SK-N-SH (cell line): ENCODE measurements at regions not wholly inside any gene's neighbourhood (a gene's known extent, or its start where the extent isn't known, plus 50 kb on each side); places are given as distances from the start of the nearest gene placed in this dataset.

Experiments used
- CTCF ChIA-PET: fragments of 300-600, 350-600 bp; formaldehyde crosslinking; extraction: SDS; loops from one replicate; lab custom pipeline; 2021; lab: Yijun Ruan, JAX
- POLR2A ChIA-PET: fragments of 350-600 bp; sonication (Branson Sonifier 250); formaldehyde crosslinking; extraction: SDS; loops from one replicate; lab custom pipeline; 2020; ENCODE audit warnings: antibody characterized with exemption, inconsistent platforms; lab: Yijun Ruan, JAX
- DNase-seq: peaks from one replicate; pipeline ENCODE4 v3.0.0; 2012
- H2AFZ ChIP-seq: fragments of 200-600 bp; sonication (generic); 2 replicates; pipeline ENCODE4 v1.8.1; 2016; ENCODE audit warnings: antibody characterized with exemption, mild to moderate bottlenecking, low read depth
- H3F3A ChIP-seq: fragments of 200-600 bp; sonication (generic); replicated peaks from 2 replicates; pipeline ENCODE3; 2016; ENCODE audit warnings: antibody characterized with exemption, mild to moderate bottlenecking; ENCODE audit not compliant: insufficient read depth
- H3K27ac ChIP-seq, 2 experiments: fragments of 200-500 bp in 1 of 2; fragments of 200-600 bp in 1 of 2; sonication (Bioruptor generic) in 1 of 2; sonication (generic), shearing (Covaris generic) in 1 of 2; 2 replicates each; pipeline versions ENCODE4 v1.5.1 to v1.6.1; 2014 to 2016; ENCODE audit warnings: low read depth in 2 of 2, inconsistent platforms in 1 of 2, low read length in 1 of 2, mild to moderate bottlenecking in 1 of 2, mixed read lengths in 1 of 2
- H3K27me3 ChIP-seq: fragments of 200-600 bp; sonication (generic), shearing (Covaris generic); 2 replicates; pipeline ENCODE4 v1.6.1; 2016; ENCODE audit warnings: mixed run types; ENCODE audit not compliant: insufficient read depth
- H3K36me3 ChIP-seq, 2 experiments: fragments of 200-500 bp in 1 of 2; fragments of 200-600 bp in 1 of 2; sonication (Bioruptor generic) in 1 of 2; sonication (generic) in 1 of 2; replicated peaks in 1 of 2; 2 replicates each; pipeline versions ENCODE3 to v1.5.1; 2014 to 2016; ENCODE audit warnings: low read length in 1 of 2, mild to moderate bottlenecking in 1 of 2; ENCODE audit not compliant: insufficient read depth in 2 of 2, control insufficient read depth in 1 of 2
- H3K4me1 ChIP-seq, 2 experiments: fragments of 200-500 bp in 1 of 2; fragments of 200-600 bp in 1 of 2; sonication (Bioruptor generic) in 1 of 2; sonication (generic), shearing (Covaris generic) in 1 of 2; 2 replicates each; pipeline versions ENCODE4 v1.5.1 to v1.6.1; 2014 to 2016; ENCODE audit warnings: low read depth in 1 of 2, low read length in 1 of 2, mixed run types in 1 of 2; ENCODE audit not compliant: insufficient read depth in 2 of 2, control insufficient read depth in 1 of 2
- H3K4me2 ChIP-seq: fragments of 200-600 bp; sonication (generic), shearing (Covaris generic); 2 replicates; pipeline ENCODE4 v1.6.1; 2017; ENCODE audit warnings: mixed run types
- H3K4me3 ChIP-seq, 2 experiments: fragments of 200-500 bp in 1 of 2; fragments of 200-600 bp in 1 of 2; sonication (Bioruptor generic) in 1 of 2; sonication (generic), shearing (Covaris generic) in 1 of 2; 2 replicates each; pipeline versions ENCODE4 v1.5.1 to v1.8.1; 2014 to 2016; ENCODE audit warnings: low read depth in 2 of 2, inconsistent platforms in 1 of 2, low read length in 1 of 2, mild to moderate bottlenecking in 1 of 2, mixed read lengths in 1 of 2, moderate library complexity in 1 of 2
- H3K79me2 ChIP-seq: fragments of 200-600 bp; sonication (generic); 2 replicates; pipeline ENCODE4 v1.8.1; 2017; ENCODE audit warnings: mild to moderate bottlenecking; ENCODE audit not compliant: insufficient read depth
- H3K9ac ChIP-seq: fragments of 200-600 bp; sonication (generic); 2 replicates; pipeline ENCODE4 v1.6.1; 2017; ENCODE audit warnings: mixed run types
- H3K9me2 ChIP-seq: fragments of 200-600 bp; sonication (generic); 2 replicates; pipeline ENCODE4 v1.6.1; 2017; ENCODE audit warnings: mixed run types
- H3K9me3 ChIP-seq: fragments of 200-600 bp; sonication (generic); 2 replicates; pipeline ENCODE4 v1.6.1; 2017; ENCODE audit warnings: mixed run types, mild to moderate bottlenecking, moderate library complexity
- H4K20me1 ChIP-seq: fragments of 200-600 bp; sonication (generic); 2 replicates; pipeline ENCODE4 v1.6.1; 2017; ENCODE audit warnings: mild to moderate bottlenecking, mixed run types; ENCODE audit not compliant: insufficient read depth
- CTCF ChIP-seq: fragments of 200-600 bp; sonication (generic); IDR thresholded peaks from 2 replicates; pipeline ENCODE4 v1.6.1; 2017; ENCODE audit warnings: antibody characterized with exemption, mild to moderate bottlenecking, moderate library complexity
- ELF1 ChIP-seq: IDR thresholded peaks from 2 replicates; pipeline ENCODE4 v1.4.0; 2012
- EZH2phosphoT487 ChIP-seq: fragments of 200-600 bp; sonication (generic); IDR thresholded peaks from 2 replicates; pipeline ENCODE4 v1.6.1; 2017; ENCODE audit warnings: low read depth, mixed run types, mild to moderate bottlenecking, antibody characterized with exemption, moderate library complexity, borderline replicate concordance
- FOSL2 ChIP-seq: IDR thresholded peaks from 2 replicates; pipeline ENCODE4 v1.4.0; 2012; ENCODE audit warnings: low read depth, mild to moderate bottlenecking, moderate library complexity, borderline replicate concordance
- FOXJ3 ChIP-seq: sonication (generic); formaldehyde crosslinking; IDR thresholded peaks from 2 replicates; pipeline ENCODE4 v1.5.1; 2020; ENCODE audit warnings: mild to moderate bottlenecking, missing genetic modification reagents
- IRF3 ChIP-seq: fragments of 150-350 bp; IDR thresholded peaks from 2 replicates; pipeline ENCODE4 v1.6.1; 2016; ENCODE audit warnings: mild to moderate bottlenecking, low read depth, low read length
- JUND ChIP-seq: IDR thresholded peaks from 2 replicates; pipeline ENCODE4 v1.4.0; 2012
- NFIC ChIP-seq: IDR thresholded peaks from 2 replicates; pipeline ENCODE4 v1.4.0; 2012; ENCODE audit warnings: borderline replicate concordance
- POLR2AphosphoS5 ChIP-seq: IDR thresholded peaks from 2 replicates; pipeline ENCODE4 v1.6.1; 2012; ENCODE audit warnings: low read depth, low read length
- RFX5 ChIP-seq: IDR thresholded peaks from 2 replicates; pipeline ENCODE4 v1.6.1; 2012; ENCODE audit warnings: mild to moderate bottlenecking, improper control_type of control experiment, low read length
- RXRA ChIP-seq: IDR thresholded peaks from 2 replicates; pipeline ENCODE4 v1.4.0; 2012; ENCODE audit warnings: low read depth, mild to moderate bottlenecking, borderline replicate concordance
- SIN3A ChIP-seq: IDR thresholded peaks from 2 replicates; pipeline ENCODE4 v1.6.1; 2012; ENCODE audit warnings: low read depth, mild to moderate bottlenecking, low read length, moderate library complexity, borderline replicate concordance
- SMC3 ChIP-seq: IDR thresholded peaks from 2 replicates; pipeline ENCODE4 v1.6.1; 2012; ENCODE audit warnings: low read depth, low read length, improper control_type of control experiment
- TCF12 ChIP-seq: IDR thresholded peaks from 2 replicates; pipeline ENCODE4 v1.4.0; 2012
- YY1 ChIP-seq: IDR thresholded peaks from 2 replicates; pipeline ENCODE4 v1.4.0; 2012; ENCODE audit warnings: low read depth, mild to moderate bottlenecking
- WGBS: methylation state at CpG from one replicate; pipeline ENCODE4 v1.1.6; 2017; ENCODE audit warnings: low lambda C conversion rate; 5-methylcytosine and 5-hydroxymethylcytosine counted together
- TF ChIP-seq, protein P1 (sequence below): IDR thresholded peaks from 2 replicates; pipeline ENCODE4 v1.4.0; 2012; ENCODE audit warnings: low read depth, borderline replicate concordance
- TF ChIP-seq, protein P2 (sequence below): IDR thresholded peaks from 2 replicates; pipeline ENCODE4; 2012
- TF ChIP-seq, protein P3 (sequence below): IDR thresholded peaks from 2 replicates; pipeline ENCODE4 v1.6.1; 2012; ENCODE audit warnings: mild to moderate bottlenecking, low read depth, low read length, moderate library complexity

DNA sequence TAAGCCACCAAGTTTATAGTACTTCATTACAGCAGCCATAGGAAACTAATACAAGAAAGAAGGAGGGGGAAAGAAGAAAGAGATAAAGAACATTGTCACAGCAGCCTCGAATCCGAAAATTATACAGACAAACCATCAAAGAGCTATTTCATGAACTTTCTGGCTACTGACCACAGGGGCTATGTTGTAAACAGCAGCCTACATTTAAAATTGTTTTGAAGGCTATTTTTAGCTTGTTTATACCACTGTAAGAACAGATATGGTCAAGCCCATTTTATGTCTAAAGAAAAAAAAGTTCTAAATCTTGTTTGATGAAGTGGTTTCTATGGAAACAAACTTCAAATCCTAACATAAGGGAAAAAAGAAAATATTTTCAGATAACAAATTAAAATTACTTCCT, 282.1 kb downstream of the GABRG1 start:
- WGBS, result 0% methylated on average over 2 of the region's 2 CpGs
- H3K9me3 ChIP-seq, result 0 out of 2 replicates have a peak, but pooled peaks cover 4% of the 10 kb centered on the region

GRCh38 chr4:45831692-45832091, 292.2 kb downstream of the GABRG1 start:
- Histone ChIP-seq H3K9ac (no peak overlapping the region), H4K20me1 (no peaks in the 10 kb centered on the region), H3K9me2 (no peaks in the 10 kb centered on the region), H3K79me2 (no peaks in the 10 kb centered on the region), H2AFZ (no peak overlapping the region), H3F3A (no peaks in the 10 kb centered on the region), H3K4me2 (no peak overlapping the region), H3K27ac (no peak overlapping the region), H3K36me3 (no peaks in the 10 kb centered on the region), H3K4me1 (no peaks in the 10 kb centered on the region), H3K9me3 (no peaks in the 10 kb centered on the region), H3K27me3 (no peaks in the 10 kb centered on the region), H3K4me3 (no peak overlapping the region)
- WGBS, result 2% methylated on average over 2 of the region's 2 CpGs
- ChIA-PET CTCF (no interaction called here), POLR2A (no interaction called here)
- no peak for DNase-seq
- TF ChIP-seq ELF1 (no peak), NFIC (no peak), RFX5 (no peak), JUND (no peak), RXRA (no peak), YY1 (no peak), SMC3 (no peak), FOXJ3 (CRISPR knock-in tag) (no peak), CTCF (no peak), EZH2phosphoT487 (no peak), TCF12 (no peak)
- TF ChIP-seq, protein P1, sequence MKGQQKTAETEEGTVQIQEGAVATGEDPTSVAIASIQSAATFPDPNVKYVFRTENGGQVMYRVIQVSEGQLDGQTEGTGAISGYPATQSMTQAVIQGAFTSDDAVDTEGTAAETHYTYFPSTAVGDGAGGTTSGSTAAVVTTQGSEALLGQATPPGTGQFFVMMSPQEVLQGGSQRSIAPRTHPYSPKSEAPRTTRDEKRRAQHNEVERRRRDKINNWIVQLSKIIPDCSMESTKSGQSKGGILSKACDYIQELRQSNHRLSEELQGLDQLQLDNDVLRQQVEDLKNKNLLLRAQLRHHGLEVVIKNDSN, result no peak

More for the DNA sequence above, 282.1 kb downstream of the GABRG1 start:
- no peak overlapping the region for H3K4me3 ChIP-seq
- H3K27ac ChIP-seq, result no peak overlapping the region
- H3F3A ChIP-seq, result no peaks in the 10 kb centered on the region
- ChIA-PET POLR2A (no interaction called here), CTCF (no interaction called here)
- H3K27me3 ChIP-seq, result no peaks in the 10 kb centered on the region
- H3K36me3 ChIP-seq, result no peaks in the 10 kb centered on the region
- TF ChIP-seq, protein P2, sequence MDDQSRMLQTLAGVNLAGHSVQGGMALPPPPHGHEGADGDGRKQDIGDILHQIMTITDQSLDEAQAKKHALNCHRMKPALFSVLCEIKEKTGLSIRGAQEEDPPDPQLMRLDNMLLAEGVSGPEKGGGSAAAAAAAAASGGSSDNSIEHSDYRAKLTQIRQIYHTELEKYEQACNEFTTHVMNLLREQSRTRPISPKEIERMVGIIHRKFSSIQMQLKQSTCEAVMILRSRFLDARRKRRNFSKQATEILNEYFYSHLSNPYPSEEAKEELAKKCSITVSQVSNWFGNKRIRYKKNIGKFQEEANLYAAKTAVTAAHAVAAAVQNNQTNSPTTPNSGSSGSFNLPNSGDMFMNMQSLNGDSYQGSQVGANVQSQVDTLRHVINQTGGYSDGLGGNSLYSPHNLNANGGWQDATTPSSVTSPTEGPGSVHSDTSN, result no peak
- TF ChIP-seq SIN3A (no peak), POLR2AphosphoS5 (no peak), SMC3 (no peak), ELF1 (no peak), IRF3 (no peak), FOSL2 (no peak), RXRA (no peak), JUND (no peak)
- TF ChIP-seq, protein P3, sequence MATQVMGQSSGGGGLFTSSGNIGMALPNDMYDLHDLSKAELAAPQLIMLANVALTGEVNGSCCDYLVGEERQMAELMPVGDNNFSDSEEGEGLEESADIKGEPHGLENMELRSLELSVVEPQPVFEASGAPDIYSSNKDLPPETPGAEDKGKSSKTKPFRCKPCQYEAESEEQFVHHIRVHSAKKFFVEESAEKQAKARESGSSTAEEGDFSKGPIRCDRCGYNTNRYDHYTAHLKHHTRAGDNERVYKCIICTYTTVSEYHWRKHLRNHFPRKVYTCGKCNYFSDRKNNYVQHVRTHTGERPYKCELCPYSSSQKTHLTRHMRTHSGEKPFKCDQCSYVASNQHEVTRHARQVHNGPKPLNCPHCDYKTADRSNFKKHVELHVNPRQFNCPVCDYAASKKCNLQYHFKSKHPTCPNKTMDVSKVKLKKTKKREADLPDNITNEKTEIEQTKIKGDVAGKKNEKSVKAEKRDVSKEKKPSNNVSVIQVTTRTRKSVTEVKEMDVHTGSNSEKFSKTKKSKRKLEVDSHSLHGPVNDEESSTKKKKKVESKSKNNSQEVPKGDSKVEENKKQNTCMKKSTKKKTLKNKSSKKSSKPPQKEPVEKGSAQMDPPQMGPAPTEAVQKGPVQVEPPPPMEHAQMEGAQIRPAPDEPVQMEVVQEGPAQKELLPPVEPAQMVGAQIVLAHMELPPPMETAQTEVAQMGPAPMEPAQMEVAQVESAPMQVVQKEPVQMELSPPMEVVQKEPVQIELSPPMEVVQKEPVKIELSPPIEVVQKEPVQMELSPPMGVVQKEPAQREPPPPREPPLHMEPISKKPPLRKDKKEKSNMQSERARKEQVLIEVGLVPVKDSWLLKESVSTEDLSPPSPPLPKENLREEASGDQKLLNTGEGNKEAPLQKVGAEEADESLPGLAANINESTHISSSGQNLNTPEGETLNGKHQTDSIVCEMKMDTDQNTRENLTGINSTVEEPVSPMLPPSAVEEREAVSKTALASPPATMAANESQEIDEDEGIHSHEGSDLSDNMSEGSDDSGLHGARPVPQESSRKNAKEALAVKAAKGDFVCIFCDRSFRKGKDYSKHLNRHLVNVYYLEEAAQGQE, result no peak
- DNase-seq, result no peak
- H4K20me1 ChIP-seq, result no peaks in the 10 kb centered on the region
- no peaks in the 10 kb centered on the region for H3K9me2 ChIP-seq
- H3K79me2 ChIP-seq, result no peaks in the 10 kb centered on the region
- H3K4me1 ChIP-seq, result no peaks in the 10 kb centered on the region
- no peak overlapping the region for H2AFZ ChIP-seq
- H3K9ac ChIP-seq, result no peak overlapping the region
- no peak overlapping the region for H3K4me2 ChIP-seq
